Stimulated activated naive CD4-positive, alpha-beta T cell (primary cell): ENCODE measurements at regions not wholly inside any gene's neighbourhood (a gene's known extent, or its start where the extent isn't known, plus 50 kb on each side); places are given as distances from the start of the nearest gene placed in this dataset.

Experiments
- DNase-seq, 6 experiments: peaks; one replicate each; lab custom pipeline; 2025; lab: John Stamatoyannopoulos, UW

GRCh38 chr13:78426183-78426582, 177.2 kb downstream of the POU4F1 start:
- no peak for DNase-seq

DNA sequence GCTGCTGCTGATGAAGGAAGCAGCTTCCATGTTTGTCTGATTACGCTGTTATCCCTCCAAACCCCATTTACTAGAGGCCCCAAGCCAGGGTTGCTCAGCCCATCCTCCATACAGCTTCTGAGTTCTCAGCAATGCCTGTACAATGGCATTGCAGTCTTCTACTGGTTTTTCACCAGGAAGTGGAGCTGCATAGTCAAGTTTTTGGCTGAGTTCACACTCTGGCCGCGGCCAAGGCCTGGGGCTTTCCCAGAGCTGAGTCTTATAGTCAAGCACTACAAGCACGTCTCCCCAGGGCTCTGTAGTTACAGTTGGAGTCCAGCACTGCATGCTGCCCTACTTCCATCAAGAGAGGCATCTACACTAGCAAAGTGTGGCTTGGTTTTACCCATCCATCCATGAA, 182.5 kb downstream of the POU4F1 start:
- no peak for DNase-seq

DNA sequence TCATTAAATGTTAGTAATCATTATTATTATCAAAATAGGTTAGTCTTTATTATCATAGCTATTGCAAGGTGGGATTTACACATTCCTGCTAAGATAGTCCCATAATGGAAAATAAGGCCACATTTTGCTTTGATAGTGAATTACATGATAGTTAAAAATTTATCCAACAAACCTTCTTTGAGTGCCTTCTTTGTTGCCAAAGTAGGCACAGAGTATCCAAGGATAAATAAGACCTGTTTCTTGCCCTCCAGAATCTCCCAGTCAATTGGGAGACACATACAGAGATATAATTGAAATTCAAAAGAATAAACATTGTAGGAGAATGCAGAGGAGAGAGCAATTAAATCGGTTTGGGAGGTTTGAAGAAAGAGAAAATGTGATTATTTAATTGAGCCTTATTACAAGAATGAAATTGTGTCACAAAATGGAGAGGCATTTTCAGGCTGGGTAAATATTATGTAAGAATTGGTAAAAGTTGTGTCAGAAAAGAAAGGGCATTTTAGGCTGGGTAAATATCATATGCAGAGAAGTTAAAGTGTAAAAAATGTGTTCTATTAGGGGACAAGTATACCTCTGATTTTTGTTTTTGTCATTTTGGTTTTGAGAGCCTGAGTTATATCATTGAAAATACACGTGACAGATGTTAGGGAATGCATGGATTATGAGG, 189.3 kb downstream of the POU4F1 start:
- DNase-seq: no peak

DNA sequence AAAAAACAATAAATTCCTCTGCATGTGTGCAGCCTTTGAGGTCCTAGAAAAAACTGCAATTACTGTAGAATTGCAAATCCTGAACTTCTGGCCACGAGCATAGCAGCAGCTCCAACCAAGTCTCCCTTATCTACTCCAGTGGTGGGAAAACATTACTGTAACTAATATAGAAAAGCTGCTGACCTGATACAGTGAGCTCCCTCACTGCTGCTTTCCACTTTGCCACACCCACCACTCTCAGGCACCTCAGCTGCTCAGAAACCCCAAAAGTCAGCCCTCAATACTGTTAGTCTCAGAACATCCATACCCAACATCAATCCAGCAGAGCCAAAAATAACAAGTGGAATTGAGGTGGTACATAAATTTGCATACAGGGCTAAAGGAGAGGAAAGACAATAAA, 192.5 kb downstream of the POU4F1 start:
- DNase-seq: no peak

DNA sequence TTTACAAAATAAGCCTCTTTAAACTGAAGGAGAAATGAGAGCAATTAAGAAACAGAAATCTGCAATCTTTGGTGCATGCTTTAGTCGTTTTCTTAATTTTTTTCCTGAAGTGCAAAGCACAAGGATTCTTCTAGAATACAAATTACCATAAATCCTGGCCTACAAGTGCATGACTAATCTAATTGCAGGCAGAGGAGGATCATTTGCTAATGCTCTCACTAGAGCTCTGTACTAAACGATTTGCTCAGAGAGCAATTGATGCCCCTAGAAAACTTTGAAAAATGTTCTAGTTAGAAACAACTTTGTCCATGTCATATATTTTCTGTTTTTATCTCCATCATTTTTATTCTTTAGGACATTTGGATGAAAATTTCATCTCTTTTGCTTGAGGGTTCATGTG, 193.2 kb downstream of the POU4F1 start:
- DNase-seq: no peak

GRCh38 chr13:78409172-78409571, 194.2 kb downstream of the POU4F1 start:
- DNase-seq: no peak

GRCh38 chr13:78404846-78405360, 198.4 kb downstream of the POU4F1 start:
- DNase-seq: no peak

GRCh38 chr13:78402708-78403400, 200.5 kb downstream of the POU4F1 start:
- no peak for DNase-seq

- no peak for DNase-seq
These were observed 201.3 kb downstream of the POU4F1 start for GRCh38 chr13:78401873-78402707.

- DNase-seq: no peak
These were observed 204.5 kb downstream of the POU4F1 start for GRCh38 chr13:78398743-78399410.

DNA sequence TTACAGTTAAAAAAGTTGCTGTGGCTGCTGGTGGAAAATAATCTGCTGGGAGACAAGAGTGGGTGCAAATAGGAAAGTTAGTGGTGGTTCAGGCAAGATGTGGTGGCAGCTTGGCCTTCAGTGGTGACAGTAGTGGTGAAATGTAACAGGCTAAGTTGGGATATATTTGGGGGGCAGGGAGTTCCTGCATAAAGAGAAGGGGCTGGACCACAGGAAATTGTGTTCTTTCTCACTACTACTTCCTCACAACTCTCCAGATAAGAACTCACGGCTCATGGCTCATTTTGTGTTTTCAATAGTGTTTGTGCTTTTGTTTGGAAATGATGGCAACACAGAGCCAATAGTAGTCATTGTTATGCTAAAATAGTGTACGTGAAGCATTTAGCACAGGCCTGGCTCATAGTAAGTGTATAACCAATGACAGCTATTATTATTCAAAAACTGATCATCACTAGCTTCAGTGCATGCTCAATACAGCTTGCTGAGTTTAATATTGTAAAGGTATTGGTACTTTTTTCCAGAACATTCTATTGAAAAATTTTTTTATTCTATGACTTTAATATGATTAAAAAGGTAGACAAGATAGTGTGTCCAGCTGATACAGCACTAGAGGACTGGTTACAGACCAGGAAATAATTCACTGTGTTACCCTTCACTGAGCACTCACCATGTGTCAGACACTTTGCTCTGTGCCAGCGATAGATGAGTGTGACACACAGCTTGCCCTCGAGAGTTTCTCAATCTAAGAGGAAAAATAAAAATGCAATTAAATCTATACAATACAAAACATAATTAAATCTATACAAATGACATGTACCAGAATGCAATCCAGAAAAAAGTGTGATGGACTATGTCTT, 209.8 kb downstream of the POU4F1 start:
- no peak for DNase-seq

GRCh38 chr13:78383899-78384298, 219.5 kb downstream of the POU4F1 start:
- DNase-seq: no peak

GRCh38 chr13:78383071-78383484, 220.3 kb downstream of the POU4F1 start:
- no peak for DNase-seq

DNA sequence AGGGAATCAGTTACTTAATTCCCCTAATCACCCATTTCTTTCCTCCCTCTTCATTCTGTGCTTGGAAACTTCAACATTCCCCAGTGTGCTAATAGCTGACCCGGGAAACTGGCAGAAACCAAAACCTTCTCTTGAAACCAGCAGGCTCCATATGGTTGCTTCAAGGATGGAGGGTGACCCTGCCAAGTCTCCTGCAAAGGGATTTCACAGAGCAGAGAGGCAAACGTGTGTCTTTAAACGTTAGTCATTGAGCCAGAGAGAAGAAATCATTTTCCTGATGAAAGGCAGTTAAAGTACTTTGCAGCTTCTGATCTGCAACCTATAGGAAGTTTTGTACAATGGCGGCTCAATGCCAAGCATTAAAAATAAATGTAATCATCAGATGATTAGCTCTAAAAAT, 220.9 kb downstream of the POU4F1 start:
- no peak for DNase-seq

DNA sequence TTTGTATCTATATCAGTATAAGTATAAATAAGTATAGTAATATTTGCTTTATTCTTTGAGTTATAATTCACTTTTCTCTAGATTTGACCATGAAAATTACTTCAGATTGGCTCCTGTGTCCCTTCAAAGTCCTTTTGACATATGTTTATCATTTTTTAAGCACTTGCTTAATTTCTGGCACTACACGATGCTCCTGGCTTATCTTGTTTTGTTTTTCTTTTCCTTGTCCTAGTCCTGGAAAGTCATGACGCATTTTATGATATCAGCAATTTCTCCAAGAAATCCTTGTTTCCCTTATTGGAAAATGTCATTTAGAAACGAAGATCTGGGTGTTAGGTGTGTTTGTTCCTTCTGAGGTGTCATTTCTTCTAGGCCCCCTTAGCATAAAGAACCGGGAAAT, 226.5 kb downstream of the POU4F1 start:
- no peak for DNase-seq

GRCh38 chr13:78376033-78376432, 227.3 kb downstream of the POU4F1 start:
- no peak for DNase-seq

GRCh38 chr13:78372581-78372980, 230.8 kb downstream of the POU4F1 start:
- DNase-seq: no peak

DNA sequence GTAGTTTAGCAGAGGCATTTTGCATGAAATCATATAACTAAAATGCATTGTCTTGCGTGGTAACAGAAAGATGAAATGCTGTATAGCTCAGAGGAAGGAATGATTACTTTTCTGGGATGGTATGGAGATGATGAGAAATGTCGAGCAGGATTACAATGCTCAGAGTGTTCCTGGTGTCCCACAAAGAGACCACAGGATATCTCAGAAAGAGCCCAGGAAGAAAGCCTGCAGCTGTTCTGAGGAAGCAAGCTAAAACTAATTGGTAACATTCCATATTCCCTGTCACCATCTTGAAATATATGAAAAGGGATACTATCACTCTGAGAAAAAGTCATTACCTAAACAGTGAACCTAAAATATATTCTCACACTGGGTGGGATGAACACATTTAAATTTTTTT, 233.1 kb downstream of the POU4F1 start:
- DNase-seq: no peak

DNA sequence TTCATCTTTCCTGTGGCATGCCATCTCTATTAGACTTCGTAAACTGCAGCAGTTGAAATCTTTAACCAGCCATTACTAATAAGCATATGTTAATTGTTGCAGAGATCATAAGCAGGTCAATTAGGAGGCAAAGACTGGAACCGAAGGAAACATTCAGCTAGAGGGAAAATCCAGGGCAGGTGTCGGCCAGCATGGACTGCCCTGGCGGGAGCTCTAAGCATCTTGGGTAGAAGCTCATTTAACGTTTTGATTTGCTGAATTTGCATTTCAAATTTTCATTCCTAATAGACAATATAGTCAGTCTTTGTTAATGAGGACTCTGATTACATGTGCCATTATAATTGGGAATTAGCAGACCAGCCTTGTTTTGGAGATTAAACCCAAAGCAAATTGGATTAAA, 238.6 kb downstream of the POU4F1 start:
- DNase-seq: no peak

DNA sequence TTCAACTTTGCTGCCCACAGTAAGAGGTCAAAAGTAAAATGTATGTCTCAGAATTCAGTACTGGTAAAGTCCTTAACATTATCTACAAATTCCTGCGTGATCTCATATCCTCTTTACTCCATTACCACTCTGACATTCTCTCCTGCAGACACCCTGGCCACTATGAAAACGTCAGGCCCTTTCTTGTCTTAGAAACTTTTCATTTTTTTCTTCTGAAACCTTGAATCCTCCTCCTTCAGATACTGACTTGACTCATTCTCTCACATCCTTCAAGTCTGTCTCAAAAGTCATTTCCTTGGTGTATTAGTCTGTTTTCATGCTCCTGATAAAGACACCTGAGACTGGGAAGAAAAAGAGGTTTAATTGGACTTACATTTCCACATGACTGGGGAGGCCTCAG, 262.3 kb downstream of the POU4F1 start:
- no peak for DNase-seq

- DNase-seq: no peak
These were observed 263.4 kb downstream of the POU4F1 start for GRCh38 chr13:78339927-78340326.
